ENCODE measurements at regions not wholly inside any gene's neighbourhood (a gene's known extent, or its start where the extent isn't known, plus 50 kb on each side); places are given as distances from the start of the nearest gene placed in this dataset.

DNA sequence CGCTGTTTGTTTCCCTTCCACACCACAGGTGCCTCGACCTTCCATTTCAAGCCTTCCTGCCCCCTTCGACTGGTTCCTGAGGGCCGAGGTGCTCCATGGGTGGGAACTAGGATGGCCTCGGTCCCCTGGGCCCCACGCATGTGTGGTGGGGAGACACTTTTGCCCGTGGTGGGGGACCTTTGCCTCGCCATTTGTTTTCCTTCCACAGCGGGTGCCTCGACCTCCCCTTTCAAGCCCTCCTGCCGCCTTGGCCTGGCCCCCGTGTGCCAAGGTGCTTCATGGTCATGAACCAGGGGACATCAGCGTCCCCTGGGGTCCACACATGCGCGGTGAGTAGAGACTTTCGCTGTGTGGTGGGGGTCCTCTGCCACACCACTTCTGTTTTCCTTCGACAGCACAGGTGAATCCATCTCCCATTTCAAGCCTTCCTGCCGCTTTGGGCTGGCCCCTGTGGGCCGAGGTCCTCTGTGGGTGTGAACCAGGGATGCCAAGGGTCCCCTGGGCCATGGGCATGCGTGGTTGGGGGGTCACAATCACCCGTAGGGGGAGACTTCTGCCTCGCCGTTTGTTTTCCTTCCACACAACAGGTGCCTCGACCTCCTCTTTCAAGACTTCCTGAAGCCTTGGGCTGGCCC, 364.4 kb downstream of the ALG10 start:
- TF ChIP-seq, protein P1, sequence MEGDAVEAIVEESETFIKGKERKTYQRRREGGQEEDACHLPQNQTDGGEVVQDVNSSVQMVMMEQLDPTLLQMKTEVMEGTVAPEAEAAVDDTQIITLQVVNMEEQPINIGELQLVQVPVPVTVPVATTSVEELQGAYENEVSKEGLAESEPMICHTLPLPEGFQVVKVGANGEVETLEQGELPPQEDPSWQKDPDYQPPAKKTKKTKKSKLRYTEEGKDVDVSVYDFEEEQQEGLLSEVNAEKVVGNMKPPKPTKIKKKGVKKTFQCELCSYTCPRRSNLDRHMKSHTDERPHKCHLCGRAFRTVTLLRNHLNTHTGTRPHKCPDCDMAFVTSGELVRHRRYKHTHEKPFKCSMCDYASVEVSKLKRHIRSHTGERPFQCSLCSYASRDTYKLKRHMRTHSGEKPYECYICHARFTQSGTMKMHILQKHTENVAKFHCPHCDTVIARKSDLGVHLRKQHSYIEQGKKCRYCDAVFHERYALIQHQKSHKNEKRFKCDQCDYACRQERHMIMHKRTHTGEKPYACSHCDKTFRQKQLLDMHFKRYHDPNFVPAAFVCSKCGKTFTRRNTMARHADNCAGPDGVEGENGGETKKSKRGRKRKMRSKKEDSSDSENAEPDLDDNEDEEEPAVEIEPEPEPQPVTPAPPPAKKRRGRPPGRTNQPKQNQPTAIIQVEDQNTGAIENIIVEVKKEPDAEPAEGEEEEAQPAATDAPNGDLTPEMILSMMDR (conservative IDR thresholded peaks at IDR 0.05), result no peak
- TF ChIP-seq EZH2 (IDR thresholded peaks at IDR 0.05; ENCODE audit: low read depth), result no peak
